ENCODE measurements at regions not wholly inside any gene's neighbourhood (a gene's known extent, or its start where the extent isn't known, plus 50 kb on each side); places are given as distances from the start of the nearest gene placed in this dataset.

GRCh38 chr5:109947667-109948066 lies 257.9 kb downstream of the MAN2A1 start:
- Histone ChIP-seq H3K4me2 (ENCODE audit: low read depth, low read length, poor library complexity, severe bottlenecking) (no peak overlapping the region), H3K4me3 (ENCODE audit: low read length) (no peak overlapping the region), H3K79me2 (ENCODE audit: low read length) (no peaks in the 10 kb centered on the region), H2AFZ (ENCODE audit: low read length) (no peak overlapping the region), H3K36me3 (ENCODE audit: insufficient read depth, low read length) (no peaks in the 10 kb centered on the region), H3K27ac (ENCODE audit: low read length) (no peak overlapping the region), H3K27me3 (ENCODE audit: low read length) (no peaks in the 10 kb centered on the region), H3K9me2 (replicated peaks; ENCODE audit: insufficient read depth, low read length) (no peaks in the 10 kb centered on the region), H4K20me1 (ENCODE audit: insufficient read depth, low read depth, low read length) (no peaks in the 10 kb centered on the region), H3K9me3 (ENCODE audit: low read length) (no peaks in the 10 kb centered on the region), H3K9ac (ENCODE audit: low read length) (no peak overlapping the region), H3K4me1 (ENCODE audit: low read length) (no peaks in the 10 kb centered on the region)
- no peak for DNase-seq

- Histone ChIP-seq H3K36me3 (ENCODE audit: insufficient read depth, low read length) (no peaks in the 10 kb centered on the region), H3K4me2 (ENCODE audit: low read depth, low read length, poor library complexity, severe bottlenecking) (no peak overlapping the region), H3K9me2 (replicated peaks; ENCODE audit: insufficient read depth, low read length) (no peaks in the 10 kb centered on the region), H3K4me3 (ENCODE audit: low read length) (no peak overlapping the region), H3K9me3 (ENCODE audit: low read length) (no peaks in the 10 kb centered on the region), H3K79me2 (ENCODE audit: low read length) (no peaks in the 10 kb centered on the region), H3K27ac (ENCODE audit: low read length) (no peak overlapping the region), H4K20me1 (ENCODE audit: insufficient read depth, low read depth, low read length) (no peaks in the 10 kb centered on the region), H3K4me1 (ENCODE audit: low read length) (no peaks in the 10 kb centered on the region), H3K27me3 (ENCODE audit: low read length) (no peaks in the 10 kb centered on the region; the same call in 1 of the 2 replicates), H3K9ac (ENCODE audit: low read length) (no peak overlapping the region), H2AFZ (ENCODE audit: low read length) (no peak overlapping the region)
- DNase-seq, result no peak
These were observed 260.9 kb downstream of the MAN2A1 start for GRCh38 chr5:109950634-109951033.

GRCh38 chr5:109951348-109951747 lies 261.6 kb downstream of the MAN2A1 start:
- Histone ChIP-seq H4K20me1 (ENCODE audit: insufficient read depth, low read depth, low read length) (no peaks in the 10 kb centered on the region), H3K9me3 (ENCODE audit: low read length) (no peaks in the 10 kb centered on the region), H2AFZ (ENCODE audit: low read length) (no peak overlapping the region), H3K9me2 (replicated peaks; ENCODE audit: insufficient read depth, low read length) (no peaks in the 10 kb centered on the region), H3K4me1 (ENCODE audit: low read length) (no peaks in the 10 kb centered on the region), H3K4me2 (ENCODE audit: low read depth, low read length, poor library complexity, severe bottlenecking) (no peak overlapping the region), H3K9ac (ENCODE audit: low read length) (no peak overlapping the region), H3K27ac (ENCODE audit: low read length) (no peak overlapping the region), H3K4me3 (ENCODE audit: low read length) (no peak overlapping the region), H3K27me3 (ENCODE audit: low read length) (no peaks in the 10 kb centered on the region; the same call in 1 of the 2 replicates), H3K36me3 (ENCODE audit: insufficient read depth, low read length) (no peaks in the 10 kb centered on the region), H3K79me2 (ENCODE audit: low read length) (no peaks in the 10 kb centered on the region)
- no peak for DNase-seq

- no peak overlapping the region for H2AFZ ChIP-seq (ENCODE audit: low read length)
- no peaks in the 10 kb centered on the region for H3K9me2 ChIP-seq (replicated peaks; ENCODE audit: insufficient read depth, low read length)
- no peak for DNase-seq
- no peak overlapping the region for H3K4me3 ChIP-seq (ENCODE audit: low read length)
- no peaks in the 10 kb centered on the region for H3K79me2 ChIP-seq (ENCODE audit: low read length)
- no peaks in the 10 kb centered on the region for H3K9me3 ChIP-seq (ENCODE audit: low read length)
- H4K20me1 ChIP-seq (ENCODE audit: insufficient read depth, low read depth, low read length), result no peaks in the 10 kb centered on the region
- no peak overlapping the region for H3K4me2 ChIP-seq (ENCODE audit: low read depth, low read length, poor library complexity, severe bottlenecking)
- no peaks in the 10 kb centered on the region for H3K4me1 ChIP-seq (ENCODE audit: low read length)
- no peak overlapping the region for H3K27ac ChIP-seq (ENCODE audit: low read length)
- no peaks in the 10 kb centered on the region; the same call in 1 of the 2 replicates for H3K27me3 ChIP-seq (ENCODE audit: low read length)
- H3K36me3 ChIP-seq (ENCODE audit: insufficient read depth, low read length), result no peaks in the 10 kb centered on the region
- no peak overlapping the region for H3K9ac ChIP-seq (ENCODE audit: low read length)
These were observed 262.0 kb downstream of the MAN2A1 start for GRCh38 chr5:109951758-109952157.

GRCh38 chr5:109953761-109954160 lies 264.0 kb downstream of the MAN2A1 start:
- Histone ChIP-seq H3K4me3 (ENCODE audit: low read length) (no peak overlapping the region), H3K79me2 (ENCODE audit: low read length) (no peaks in the 10 kb centered on the region), H3K9ac (ENCODE audit: low read length) (no peak overlapping the region), H3K36me3 (ENCODE audit: insufficient read depth, low read length) (no peaks in the 10 kb centered on the region), H3K4me1 (ENCODE audit: low read length) (no peaks in the 10 kb centered on the region), H3K27me3 (ENCODE audit: low read length) (no peaks in the 10 kb centered on the region; the same call in 1 of the 2 replicates), H3K4me2 (ENCODE audit: low read depth, low read length, poor library complexity, severe bottlenecking) (no peak overlapping the region), H3K9me2 (replicated peaks; ENCODE audit: insufficient read depth, low read length) (no peaks in the 10 kb centered on the region), H3K27ac (ENCODE audit: low read length) (no peak overlapping the region), H3K9me3 (ENCODE audit: low read length) (no peaks in the 10 kb centered on the region), H2AFZ (ENCODE audit: low read length) (no peak overlapping the region), H4K20me1 (ENCODE audit: insufficient read depth, low read depth, low read length) (no peaks in the 10 kb centered on the region)
- DNase-seq, result no peak

- no peaks in the 10 kb centered on the region for H3K9me2 ChIP-seq (replicated peaks; ENCODE audit: insufficient read depth, low read length)
- H3K9ac ChIP-seq (ENCODE audit: low read length), result no peak overlapping the region
- no peaks in the 10 kb centered on the region for H3K4me1 ChIP-seq (ENCODE audit: low read length)
- no peak overlapping the region for H3K4me2 ChIP-seq (ENCODE audit: low read depth, low read length, poor library complexity, severe bottlenecking)
- H3K4me3 ChIP-seq (ENCODE audit: low read length), result no peak overlapping the region
- no peaks in the 10 kb centered on the region for H3K79me2 ChIP-seq (ENCODE audit: low read length)
- no peak for DNase-seq
- no peaks in the 10 kb centered on the region for H3K9me3 ChIP-seq (ENCODE audit: low read length)
- no peaks in the 10 kb centered on the region for H4K20me1 ChIP-seq (ENCODE audit: insufficient read depth, low read depth, low read length)
- no peaks in the 10 kb centered on the region; the same call in 1 of the 2 replicates for H3K27me3 ChIP-seq (ENCODE audit: low read length)
- H3K27ac ChIP-seq (ENCODE audit: low read length), result no peak overlapping the region
- H2AFZ ChIP-seq (ENCODE audit: low read length), result no peak overlapping the region
- H3K36me3 ChIP-seq (ENCODE audit: insufficient read depth, low read length), result no peaks in the 10 kb centered on the region
These were observed 267.2 kb downstream of the MAN2A1 start for GRCh38 chr5:109956884-109957283.

GRCh38 chr5:109958082-109958481 lies 268.4 kb downstream of the MAN2A1 start:
- Histone ChIP-seq H3K9me2 (replicated peaks; ENCODE audit: insufficient read depth, low read length) (no peaks in the 10 kb centered on the region), H3K9me3 (ENCODE audit: low read length) (no peaks in the 10 kb centered on the region), H4K20me1 (ENCODE audit: insufficient read depth, low read depth, low read length) (no peaks in the 10 kb centered on the region), H3K36me3 (ENCODE audit: insufficient read depth, low read length) (no peaks in the 10 kb centered on the region), H3K9ac (ENCODE audit: low read length) (no peak overlapping the region), H2AFZ (ENCODE audit: low read length) (no peak overlapping the region), H3K79me2 (ENCODE audit: low read length) (no peaks in the 10 kb centered on the region), H3K27me3 (ENCODE audit: low read length) (no peaks in the 10 kb centered on the region; the same call in 1 of the 2 replicates), H3K27ac (ENCODE audit: low read length) (no peak overlapping the region), H3K4me1 (ENCODE audit: low read length) (no peaks in the 10 kb centered on the region), H3K4me3 (ENCODE audit: low read length) (no peak overlapping the region), H3K4me2 (ENCODE audit: low read depth, low read length, poor library complexity, severe bottlenecking) (no peak overlapping the region)
- no peak for DNase-seq

GRCh38 chr5:109959652-109960051 lies 269.9 kb downstream of the MAN2A1 start:
- H3K27me3 ChIP-seq (ENCODE audit: low read length), result no peaks in the 10 kb centered on the region; the same call in 1 of the 2 replicates
- H2AFZ ChIP-seq (ENCODE audit: low read length), result no peak overlapping the region
- no peak overlapping the region for H3K4me3 ChIP-seq (ENCODE audit: low read length)
- H3K9me2 ChIP-seq (replicated peaks; ENCODE audit: insufficient read depth, low read length), result no peaks in the 10 kb centered on the region
- H3K4me2 ChIP-seq (ENCODE audit: low read depth, low read length, poor library complexity, severe bottlenecking), result no peak overlapping the region
- no peaks in the 10 kb centered on the region for H3K79me2 ChIP-seq (ENCODE audit: low read length)
- H3K36me3 ChIP-seq (ENCODE audit: insufficient read depth, low read length), result no peaks in the 10 kb centered on the region
- peak; percentile 49 for DNase-seq
- H3K9ac ChIP-seq (ENCODE audit: low read length), result no peak overlapping the region
- H3K4me1 ChIP-seq (ENCODE audit: low read length), result no peaks in the 10 kb centered on the region
- no peak overlapping the region for H3K27ac ChIP-seq (ENCODE audit: low read length)
- no peaks in the 10 kb centered on the region for H3K9me3 ChIP-seq (ENCODE audit: low read length)
- no peaks in the 10 kb centered on the region for H4K20me1 ChIP-seq (ENCODE audit: insufficient read depth, low read depth, low read length)

GRCh38 chr5:109961751-109962150 lies 272.0 kb downstream of the MAN2A1 start:
- H3K4me3 ChIP-seq (ENCODE audit: low read length), result no peak overlapping the region
- H3K9me2 ChIP-seq (replicated peaks; ENCODE audit: insufficient read depth, low read length), result no peaks in the 10 kb centered on the region
- no peaks in the 10 kb centered on the region for H3K9me3 ChIP-seq (ENCODE audit: low read length)
- H3K27ac ChIP-seq (ENCODE audit: low read length), result no peak overlapping the region
- no peaks in the 10 kb centered on the region for H4K20me1 ChIP-seq (ENCODE audit: insufficient read depth, low read depth, low read length)
- no peaks in the 10 kb centered on the region for H3K27me3 ChIP-seq (ENCODE audit: low read length)
- no peaks in the 10 kb centered on the region for H3K36me3 ChIP-seq (ENCODE audit: insufficient read depth, low read length)
- H3K4me1 ChIP-seq (ENCODE audit: low read length), result no peaks in the 10 kb centered on the region
- no peak for DNase-seq
- no peak overlapping the region for H2AFZ ChIP-seq (ENCODE audit: low read length)
- H3K9ac ChIP-seq (ENCODE audit: low read length), result no peak overlapping the region
- H3K4me2 ChIP-seq (ENCODE audit: low read depth, low read length, poor library complexity, severe bottlenecking), result no peak overlapping the region
- H3K79me2 ChIP-seq (ENCODE audit: low read length), result no peaks in the 10 kb centered on the region

Data from Karpas-422 (cell line).